NCI-H2081 (cell line): ENCODE measurements at regions not wholly inside any gene's neighbourhood (a gene's known extent, or its start where the extent isn't known, plus 50 kb on each side); places are given as distances from the start of the nearest gene placed in this dataset.
"Not testable (repeated sequence)": the region's sequence is repeated elsewhere in the genome, so short reads cannot be mapped to it uniquely, and the experiment has no call there.

Source experiments
- DNase-seq, 2 experiments: peaks; one replicate each; lab custom pipeline; 2025; lab: John Stamatoyannopoulos, UW

- DNase-seq, result no peak
These were observed 177.5 kb upstream of the RTL1 start for GRCh38 chr14:101080922-101081593.

- no peak for DNase-seq
These were observed 178.5 kb upstream of the RTL1 start for GRCh38 chr14:101082036-101082435.

GRCh38 chr14:101082436-101083384 is 179.2 kb upstream of the RTL1 start:
- DNase-seq, result no peak

GRCh38 chr14:101083564-101084435 is 180.3 kb upstream of the RTL1 start:
- no peak for DNase-seq

GRCh38 chr14:101084436-101084826 is 180.9 kb upstream of the RTL1 start:
- DNase-seq, result no peak

- no peak for DNase-seq
These were observed 183.4 kb upstream of the RTL1 start for GRCh38 chr14:101086926-101087325.

GRCh38 chr14:101087614-101088394 is 184.3 kb upstream of the RTL1 start:
- DNase-seq, result no peak

GRCh38 chr14:101088395-101088667 is 184.8 kb upstream of the RTL1 start:
- no peak for DNase-seq

- DNase-seq, result no peak
These were observed 185.2 kb upstream of the RTL1 start for GRCh38 chr14:101088714-101089113.

- not testable (repeated sequence) for DNase-seq
These were observed 187.0 kb upstream of the RTL1 start for GRCh38 chr14:101090478-101090877.

GRCh38 chr14:101090976-101091375 is 187.5 kb upstream of the RTL1 start:
- no peak for DNase-seq

- DNase-seq, result not testable (repeated sequence)
These were observed 191.4 kb upstream of the RTL1 start for GRCh38 chr14:101094916-101095315.

GRCh38 chr14:101096551-101096950 is 193.0 kb upstream of the RTL1 start:
- DNase-seq, result no peak

- DNase-seq, result no peak
These were observed 193.7 kb upstream of the RTL1 start for GRCh38 chr14:101097109-101097793.

GRCh38 chr14:101098177-101098576 is 194.7 kb upstream of the RTL1 start:
- DNase-seq, result no peak

- no peak for DNase-seq
These were observed 195.1 kb upstream of the RTL1 start for GRCh38 chr14:101098641-101099040.

GRCh38 chr14:101101456-101102056 is 198.0 kb upstream of the RTL1 start:
- DNase-seq, result no peak

GRCh38 chr14:101102875-101103274 is 199.4 kb upstream of the RTL1 start:
- DNase-seq, result no peak

GRCh38 chr14:101103321-101103901 is 199.9 kb upstream of the RTL1 start:
- no peak for DNase-seq

GRCh38 chr14:101104485-101104884 is 201.0 kb upstream of the RTL1 start:
- DNase-seq, result no peak
